Type B pancreatic cell (in vitro differentiated cells): ENCODE measurements at regions not wholly inside any gene's neighbourhood (a gene's known extent, or its start where the extent isn't known, plus 50 kb on each side); places are given as distances from the start of the nearest gene placed in this dataset.

Source experiments
- DNase-seq: peaks from one replicate; pipeline ENCODE4 v3.0.0; 2021; ENCODE audit warnings: mixed read lengths; ENCODE audit not compliant: unreplicated experiment; ENCODE audit errors: extremely low spot score
- H3K27ac Mint-ChIP-seq: 2 replicates; pipeline ENCODE4 v1.8.0; 2021; ENCODE audit warnings: mild to moderate bottlenecking, mixed read lengths
- H3K27me3 Mint-ChIP-seq: 2 replicates; pipeline ENCODE4 v1.8.0; 2021; ENCODE audit warnings: mixed read lengths
- H3K36me3 Mint-ChIP-seq: 2 replicates; pipeline ENCODE4 v1.8.0; 2021; ENCODE audit warnings: mixed read lengths
- H3K4me1 Mint-ChIP-seq: one replicate; pipeline ENCODE4 v1.8.0; 2021; ENCODE audit warnings: mixed read lengths; ENCODE audit not compliant: unreplicated experiment
- H3K4me3 Mint-ChIP-seq: 2 replicates; pipeline ENCODE4 v1.8.0; 2021; ENCODE audit warnings: mild to moderate bottlenecking, mixed read lengths
- H3K9me3 Mint-ChIP-seq: 2 replicates; pipeline ENCODE4 v1.8.0; 2021; ENCODE audit warnings: mixed read lengths
- TF ChIP-seq, protein P1 (sequence below): fragments of 200-600 bp; sonication (generic); conservative IDR thresholded peaks from 2 replicates; pipeline ENCODE4 v1.5.0; 2021; ENCODE audit warnings: antibody characterized with exemption, mild to moderate bottlenecking

DNA sequence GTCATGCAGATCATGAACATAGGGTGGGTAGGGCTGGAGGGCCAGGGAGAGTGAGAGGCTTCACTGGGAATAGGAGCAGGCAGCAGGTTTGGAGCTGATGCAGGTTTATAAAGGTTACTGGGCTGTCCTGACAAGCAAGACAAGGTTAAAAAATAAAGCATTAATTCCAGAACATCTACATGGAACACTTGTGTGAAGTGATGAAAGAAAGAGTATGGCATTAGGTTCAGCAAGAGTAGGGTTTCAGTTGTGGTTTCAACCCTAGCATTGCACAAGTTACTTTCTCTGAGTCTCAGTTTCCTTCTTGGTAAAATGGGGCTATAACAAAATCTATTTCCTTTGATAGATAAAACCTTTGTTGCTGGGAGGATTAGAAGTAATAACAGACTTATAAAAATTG, 114.6 kb upstream of the SESN3 start:
- DNase-seq: no peak
- peaks cover 4% of the 10 kb centered on the region for H3K27me3 Mint-ChIP-seq
- TF ChIP-seq, protein P1, sequence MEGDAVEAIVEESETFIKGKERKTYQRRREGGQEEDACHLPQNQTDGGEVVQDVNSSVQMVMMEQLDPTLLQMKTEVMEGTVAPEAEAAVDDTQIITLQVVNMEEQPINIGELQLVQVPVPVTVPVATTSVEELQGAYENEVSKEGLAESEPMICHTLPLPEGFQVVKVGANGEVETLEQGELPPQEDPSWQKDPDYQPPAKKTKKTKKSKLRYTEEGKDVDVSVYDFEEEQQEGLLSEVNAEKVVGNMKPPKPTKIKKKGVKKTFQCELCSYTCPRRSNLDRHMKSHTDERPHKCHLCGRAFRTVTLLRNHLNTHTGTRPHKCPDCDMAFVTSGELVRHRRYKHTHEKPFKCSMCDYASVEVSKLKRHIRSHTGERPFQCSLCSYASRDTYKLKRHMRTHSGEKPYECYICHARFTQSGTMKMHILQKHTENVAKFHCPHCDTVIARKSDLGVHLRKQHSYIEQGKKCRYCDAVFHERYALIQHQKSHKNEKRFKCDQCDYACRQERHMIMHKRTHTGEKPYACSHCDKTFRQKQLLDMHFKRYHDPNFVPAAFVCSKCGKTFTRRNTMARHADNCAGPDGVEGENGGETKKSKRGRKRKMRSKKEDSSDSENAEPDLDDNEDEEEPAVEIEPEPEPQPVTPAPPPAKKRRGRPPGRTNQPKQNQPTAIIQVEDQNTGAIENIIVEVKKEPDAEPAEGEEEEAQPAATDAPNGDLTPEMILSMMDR: no peak
- peaks cover 17% of the 10 kb centered on the region for H3K4me1 Mint-ChIP-seq
- no peak overlapping the region for H3K4me3 Mint-ChIP-seq
- H3K9me3 Mint-ChIP-seq: peaks cover 10% of the 10 kb centered on the region
- H3K36me3 Mint-ChIP-seq: peaks cover 5% of the 10 kb centered on the region
- H3K27ac Mint-ChIP-seq: no peak overlapping the region

DNA sequence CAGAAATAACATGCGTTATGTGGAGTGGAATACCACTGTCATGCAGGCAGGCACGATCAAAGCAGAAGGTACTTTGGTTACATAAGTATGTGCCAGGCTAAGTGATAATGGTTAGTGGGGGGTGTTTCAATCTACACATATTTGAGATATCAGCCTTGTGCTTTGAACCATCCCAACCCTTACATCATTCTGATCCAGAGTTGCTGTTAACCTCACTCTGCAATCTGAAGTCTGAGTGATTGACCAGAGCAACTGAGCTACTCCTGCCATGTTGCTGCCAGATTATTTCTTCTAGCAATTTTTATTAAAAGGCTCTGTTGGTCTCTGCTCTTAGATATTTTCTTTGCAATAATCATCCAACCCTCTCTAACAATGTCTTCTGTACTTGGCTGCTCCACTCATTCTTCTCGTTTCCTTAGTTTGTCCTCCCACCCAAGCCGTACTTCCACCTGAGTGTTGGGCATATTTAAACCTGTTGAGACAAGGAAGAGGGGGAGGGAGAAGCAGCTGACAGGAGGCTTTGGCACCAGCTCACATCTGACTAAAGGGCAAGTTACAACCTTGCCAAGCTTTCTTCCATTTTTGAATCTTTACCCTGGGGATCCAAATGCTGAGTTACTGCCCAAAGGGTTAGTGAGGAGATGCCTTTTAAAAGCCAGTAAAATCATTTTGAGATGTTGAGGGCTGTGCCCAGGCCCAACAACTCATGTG, 114.1 kb upstream of the SESN3 start:
- TF ChIP-seq, protein P1: no peak
- H3K4me3 Mint-ChIP-seq: no peak overlapping the region

DNA sequence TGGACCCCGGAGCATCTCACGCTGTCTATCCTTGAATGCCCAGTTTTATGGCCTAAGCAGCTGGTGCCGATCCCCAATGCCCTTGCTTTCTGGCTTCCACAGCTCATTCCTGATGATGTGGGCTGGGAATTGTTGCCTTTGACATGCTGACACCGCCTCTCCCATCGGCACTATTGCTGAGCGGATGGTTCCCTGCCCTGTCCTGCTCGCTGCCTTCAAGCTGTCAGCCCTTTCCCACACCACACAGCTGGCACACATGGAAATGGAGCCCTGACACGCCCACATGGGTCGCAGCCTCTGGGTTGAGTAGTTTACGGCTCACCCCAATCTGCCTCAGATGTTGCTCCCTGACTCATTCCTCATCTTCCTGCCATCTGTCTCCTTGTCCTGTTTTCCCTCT, 110.2 kb upstream of the SESN3 start:
- TF ChIP-seq, protein P1: no peak
- Mint-ChIP-seq H3K36me3 (no peaks in the 10 kb centered on the region), H3K4me1 (peaks cover 23% of the 10 kb centered on the region), H3K9me3 (no peaks in the 10 kb centered on the region), H3K27ac (peak overlapping the region; percentile 24), H3K4me3 (no peak overlapping the region), H3K27me3 (peaks cover 4% of the 10 kb centered on the region)
- DNase-seq: no peak

More for the DNA sequence above, 114.1 kb upstream of the SESN3 start:
- no peak for DNase-seq
- no peak overlapping the region for H3K27ac Mint-ChIP-seq
- H3K4me1 Mint-ChIP-seq: peaks cover 22% of the 10 kb centered on the region
- peaks cover 10% of the 10 kb centered on the region for H3K9me3 Mint-ChIP-seq
- peaks cover 5% of the 10 kb centered on the region for H3K36me3 Mint-ChIP-seq
- H3K27me3 Mint-ChIP-seq: peaks cover 4% of the 10 kb centered on the region

DNA sequence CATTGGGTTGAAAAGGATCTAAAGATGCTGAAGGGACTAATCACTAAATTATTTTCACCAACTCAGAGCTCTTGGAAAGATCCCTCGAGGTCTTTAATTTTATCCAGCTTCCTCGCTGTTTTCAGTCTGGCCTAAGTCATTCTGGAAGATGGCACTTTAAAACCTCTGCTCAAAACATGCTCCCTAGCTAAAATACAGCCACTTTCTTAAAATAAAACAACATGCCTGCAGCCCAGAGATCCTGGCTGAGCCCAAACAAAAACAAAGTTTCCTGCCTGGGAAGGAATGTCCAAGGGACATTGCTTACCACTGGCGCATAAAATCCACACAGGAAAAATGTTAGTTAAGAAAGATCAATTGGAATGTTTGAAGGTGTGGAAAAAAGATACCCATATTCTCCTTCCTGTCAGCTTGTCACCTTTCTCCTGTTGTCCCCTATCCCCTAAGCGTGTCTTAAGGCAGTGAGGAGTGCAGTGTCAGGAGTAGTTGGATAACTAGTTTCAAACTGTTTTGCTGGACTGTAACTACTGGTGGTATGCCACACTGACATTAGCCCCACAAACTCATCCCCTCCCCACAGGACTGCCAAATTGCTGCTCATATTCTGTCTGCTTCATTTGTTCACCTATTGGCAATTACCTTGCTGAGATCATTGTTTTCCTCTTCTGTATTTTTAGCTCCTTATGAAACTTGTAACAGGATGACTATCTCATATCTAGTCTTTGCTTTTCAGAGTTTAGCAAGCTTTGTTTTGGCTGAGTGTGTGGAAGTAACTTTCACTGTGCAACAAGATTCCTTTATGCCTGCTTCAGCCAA, 108.3 kb upstream of the SESN3 start:
- H3K27me3 Mint-ChIP-seq: peaks cover 4% of the 10 kb centered on the region
- no peak overlapping the region for H3K27ac Mint-ChIP-seq
- H3K36me3 Mint-ChIP-seq: no peaks in the 10 kb centered on the region
- no peak for DNase-seq
- H3K4me1 Mint-ChIP-seq: peaks cover 23% of the 10 kb centered on the region
- no peak overlapping the region for H3K4me3 Mint-ChIP-seq
- no peaks in the 10 kb centered on the region for H3K9me3 Mint-ChIP-seq
- TF ChIP-seq, protein P1: no peak

DNA sequence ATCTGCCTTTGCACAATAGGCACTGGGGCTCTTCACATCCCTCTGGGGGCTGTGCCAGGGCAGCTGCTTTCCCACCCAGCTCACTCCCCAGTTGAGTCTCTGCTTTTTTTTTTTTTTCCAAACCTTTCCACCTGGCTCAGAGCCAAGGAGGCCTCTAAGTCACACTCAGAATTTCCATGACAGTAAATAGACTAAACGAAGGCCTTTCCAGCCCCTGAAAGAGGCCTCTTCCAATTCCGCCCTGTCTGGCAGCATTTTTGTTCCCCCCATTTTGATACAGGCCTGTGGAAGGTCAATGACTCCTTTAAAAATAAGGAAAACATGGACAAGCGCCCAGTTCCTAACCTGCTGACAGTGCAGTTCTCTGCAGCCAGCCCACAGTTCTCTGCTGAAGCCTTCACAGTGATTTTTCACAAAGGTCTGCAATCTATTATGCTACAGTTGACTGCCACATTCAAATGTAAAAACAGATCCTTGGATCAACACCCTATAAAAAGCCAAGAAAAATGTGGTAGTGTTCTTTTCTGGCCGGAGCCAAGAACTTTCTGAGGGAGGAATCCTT, 107.5 kb upstream of the SESN3 start:
- Mint-ChIP-seq H3K9me3 (no peaks in the 10 kb centered on the region), H3K27me3 (peaks cover 1% of the 10 kb centered on the region), H3K4me3 (no peak overlapping the region), H3K27ac (no peak overlapping the region), H3K4me1 (peaks cover 27% of the 10 kb centered on the region), H3K36me3 (no peaks in the 10 kb centered on the region)
- DNase-seq: no peak
- TF ChIP-seq, protein P1: no peak
